GM19395 (cell line): ENCODE measurements at regions not wholly inside any gene's neighbourhood (a gene's known extent, or its start where the extent isn't known, plus 50 kb on each side); places are given as distances from the start of the nearest gene placed in this dataset.

ENCODE experiments used
- ATAC-seq: cut with Tn5 transposase; IDR thresholded peaks from one replicate; pipeline ENCODE4 v1.9.1; 2021; ENCODE audit warnings: mild to moderate bottlenecking, moderate library complexity; ENCODE audit not compliant: unreplicated experiment

DNA sequence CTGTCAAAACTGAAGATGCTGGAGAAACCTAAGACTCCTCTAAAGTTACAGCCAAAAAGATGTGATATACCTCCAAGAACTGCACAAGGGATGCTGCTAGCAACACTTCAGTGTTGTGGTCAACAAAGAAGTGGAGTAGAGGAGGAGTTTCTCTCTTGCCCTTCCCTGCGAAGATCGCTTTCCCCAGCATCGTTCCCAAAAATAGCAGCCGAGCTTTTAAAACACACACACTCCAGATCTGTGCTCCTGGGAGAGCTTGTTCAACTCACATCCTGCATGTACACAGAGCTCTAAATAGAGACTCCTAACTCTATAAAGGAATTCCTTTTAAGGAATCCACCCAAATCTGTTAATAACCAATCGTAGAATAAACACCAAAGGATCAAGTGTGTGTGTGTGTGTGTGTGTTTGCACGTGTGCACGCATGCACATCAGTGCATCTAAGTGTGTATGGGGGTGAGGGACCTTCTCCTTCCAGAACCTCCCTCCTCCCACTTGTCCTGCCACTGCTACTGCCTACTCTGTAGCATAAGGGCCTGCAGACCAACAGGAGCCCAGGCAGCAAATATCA, 58.5 kb downstream of the PSMG1 start:
- no peak for ATAC-seq

DNA sequence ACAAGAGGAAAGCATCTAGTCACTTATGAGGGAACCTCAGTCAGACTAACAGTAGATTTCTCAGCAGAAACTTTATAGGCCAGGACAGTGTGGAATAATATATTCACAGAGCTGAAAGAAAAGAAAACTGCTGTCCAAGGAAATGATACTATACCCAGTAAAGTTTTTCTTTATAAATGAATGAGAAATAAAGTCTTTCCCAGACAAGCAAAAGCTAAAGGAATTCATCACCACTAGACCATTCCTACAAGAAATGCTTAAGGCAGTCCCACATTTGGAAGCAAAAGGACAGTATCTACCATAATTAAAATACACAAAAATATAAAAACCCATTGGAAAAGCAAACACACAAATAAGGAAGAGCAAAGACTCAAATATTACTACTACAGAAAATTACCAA, 59.9 kb downstream of the PSMG1 start:
- no peak for ATAC-seq

DNA sequence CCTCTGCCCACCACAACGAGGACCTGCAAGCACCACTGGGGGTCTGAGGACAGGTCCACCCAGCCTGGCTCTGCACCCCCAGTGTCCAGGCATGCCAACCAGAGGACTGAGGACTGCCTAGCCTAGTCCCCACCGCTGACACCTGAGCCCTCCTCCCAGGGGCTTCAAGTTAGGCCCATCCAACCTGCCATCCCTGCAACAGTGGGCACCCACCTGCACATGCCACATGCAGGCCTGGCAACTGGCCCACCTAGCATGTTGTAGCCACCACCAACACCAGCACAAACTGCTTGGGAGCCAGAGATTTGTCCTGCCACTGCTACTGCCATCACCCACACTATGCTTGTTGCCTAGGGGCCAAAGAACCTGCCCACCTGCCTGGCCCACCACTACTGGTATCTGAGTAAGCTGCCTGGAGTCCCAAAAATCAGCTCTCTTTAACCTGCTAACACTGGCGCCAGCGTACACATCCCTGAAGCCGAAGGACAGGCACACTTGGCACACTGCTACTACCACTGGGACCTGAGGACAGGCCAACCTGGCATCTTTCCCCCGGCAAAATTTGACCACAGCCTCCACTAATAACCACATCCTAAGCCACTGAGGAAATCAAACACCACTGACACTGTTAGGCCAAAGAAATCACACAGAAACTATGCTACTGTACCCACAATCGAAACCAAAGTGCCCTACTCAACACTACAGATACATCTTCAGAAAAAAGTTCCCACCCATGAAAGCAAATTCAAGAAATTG, 61.5 kb downstream of the PSMG1 start:
- no peak for ATAC-seq

DNA sequence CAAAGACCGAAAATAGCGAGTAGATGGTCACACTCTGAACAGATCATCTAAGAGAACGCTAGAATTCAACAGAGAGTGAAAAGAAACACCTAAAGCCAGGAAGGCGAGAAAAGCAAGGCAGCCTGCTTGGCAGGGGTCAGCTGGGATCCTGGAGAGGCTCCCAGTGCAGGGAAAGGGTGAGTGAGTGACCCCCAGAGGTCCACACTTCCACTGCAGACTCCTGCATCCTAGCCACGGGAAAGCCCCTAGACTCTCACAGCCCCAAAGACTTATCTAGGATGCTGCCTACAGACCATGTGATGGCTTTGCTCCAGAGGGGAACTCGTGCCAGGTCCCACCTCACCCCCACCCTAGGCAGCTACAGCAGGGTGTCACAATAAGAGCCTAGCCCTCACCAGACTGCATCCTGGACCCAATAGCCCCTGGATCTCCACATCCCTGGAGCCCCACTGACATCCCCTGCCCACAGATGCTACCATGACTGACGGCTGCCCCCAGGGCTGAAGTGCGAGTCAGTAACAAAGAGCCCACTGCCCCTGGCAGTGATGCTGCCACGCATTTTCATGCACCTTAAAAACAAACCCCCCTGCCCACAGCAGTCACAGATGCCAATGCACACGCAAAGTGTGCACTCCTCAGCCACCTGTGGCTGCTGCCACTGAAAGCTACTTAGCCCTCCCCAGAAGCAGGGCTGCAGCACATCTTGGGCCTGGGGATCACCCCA, 62.2 kb downstream of the PSMG1 start:
- no peak for ATAC-seq

GRCh38 chr21:39119891-39120290, 63.4 kb downstream of the PSMG1 start:
- ATAC-seq = no peak

DNA sequence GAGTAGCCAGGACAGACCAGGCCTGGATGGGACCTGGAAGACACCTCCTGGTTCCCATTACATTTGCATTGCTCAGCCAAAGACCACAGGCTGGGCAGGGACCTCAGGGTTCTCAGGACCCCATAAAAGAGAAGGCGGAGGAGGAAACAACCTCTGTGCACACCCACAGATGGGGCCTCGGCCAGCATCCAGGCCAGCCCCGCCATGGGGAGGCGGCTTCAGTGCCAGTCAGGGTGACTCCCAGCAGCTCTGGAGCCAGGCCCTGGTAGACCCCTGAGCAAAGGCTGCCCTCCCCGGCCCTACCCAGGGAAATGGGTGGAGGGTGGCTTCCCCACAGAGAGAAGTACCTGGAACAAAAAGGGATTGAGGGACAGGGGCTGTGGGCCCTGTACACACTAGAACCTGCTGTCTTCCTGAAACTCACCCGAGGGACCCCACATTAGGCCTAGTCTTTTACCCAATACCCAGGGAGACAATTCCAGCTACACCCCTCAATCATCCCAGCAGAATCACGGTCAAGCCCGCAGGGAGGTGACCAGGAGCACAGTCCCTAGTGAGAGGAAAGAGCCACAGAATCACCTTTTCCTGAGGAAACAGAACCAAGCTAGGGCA, 64.5 kb downstream of the PSMG1 start:
- ATAC-seq = no peak

GRCh38 chr21:39118061-39118460, 65.2 kb downstream of the PSMG1 start:
- ATAC-seq = no peak

- no peak for ATAC-seq
Observed at GRCh38 chr21:39117440-39117970, 65.7 kb downstream of the PSMG1 start.

DNA sequence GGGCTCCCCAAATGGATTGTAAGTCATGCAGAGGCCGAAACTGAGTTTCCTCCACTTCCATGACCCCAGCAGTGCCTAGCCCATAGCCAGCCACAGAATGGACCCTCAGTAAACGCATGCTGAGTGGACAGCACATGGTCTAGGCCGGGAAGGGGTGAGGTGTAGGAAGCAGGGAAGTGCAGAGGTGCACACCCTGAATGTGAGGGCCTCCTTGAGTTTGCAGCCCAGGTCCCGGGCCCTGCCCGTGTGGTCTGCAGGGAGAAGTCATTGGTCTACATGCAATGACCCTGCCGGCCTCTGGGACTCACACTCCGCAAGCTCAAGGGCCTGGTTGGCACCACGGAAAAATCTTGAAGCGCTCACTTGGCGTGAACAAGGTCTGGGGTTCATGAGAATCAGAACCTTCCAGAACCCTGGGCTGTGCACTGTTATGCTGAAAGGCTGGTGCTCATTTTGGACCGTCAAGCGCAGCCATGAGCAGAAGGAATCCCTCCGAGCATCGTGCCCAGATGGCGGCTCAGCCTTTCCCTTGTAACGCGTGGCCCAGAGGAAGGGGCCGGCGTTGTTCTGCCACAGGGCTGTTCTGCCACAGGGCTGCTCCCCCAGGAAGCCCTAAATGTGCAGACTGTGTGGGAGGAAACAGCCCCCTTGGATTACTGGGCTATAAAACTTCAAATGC, 66.4 kb downstream of the PSMG1 start:
- ATAC-seq = no peak

- ATAC-seq = no peak
Observed at GRCh38 chr21:39115576-39116235, 67.5 kb downstream of the PSMG1 start.

DNA sequence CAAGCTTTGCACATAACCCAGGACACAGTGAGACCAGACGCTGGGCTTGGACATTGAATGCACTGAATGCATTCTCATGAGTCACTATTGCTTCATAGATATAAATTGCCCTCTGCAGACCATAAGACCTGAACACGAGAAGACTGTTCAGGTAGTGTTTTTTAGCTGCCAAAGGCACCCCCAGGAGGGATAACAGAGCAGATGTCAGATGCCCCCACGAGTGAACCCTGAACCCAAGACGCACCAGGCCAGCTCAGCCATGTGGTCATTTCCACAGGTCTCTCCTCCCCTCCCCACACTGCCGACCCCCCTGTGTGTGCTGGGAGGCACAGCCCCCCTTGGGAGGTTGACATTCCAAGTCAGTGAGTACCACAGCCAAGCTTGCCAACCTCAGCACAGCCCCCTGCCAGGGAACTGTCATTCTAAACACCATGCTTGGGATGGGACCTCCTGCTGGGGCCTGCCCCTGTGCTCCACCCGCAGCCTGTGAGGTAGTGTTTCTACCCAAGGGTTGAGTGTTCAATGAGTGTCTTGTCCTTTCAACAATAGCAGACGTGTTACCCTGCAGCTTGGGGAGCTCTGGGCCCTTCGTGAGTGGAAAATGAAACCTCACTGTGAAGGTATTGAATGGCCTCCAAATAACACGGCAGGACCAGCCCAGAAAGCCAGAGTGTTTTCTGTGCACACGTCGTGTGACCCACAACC, 68.2 kb downstream of the PSMG1 start:
- no peak for ATAC-seq

DNA sequence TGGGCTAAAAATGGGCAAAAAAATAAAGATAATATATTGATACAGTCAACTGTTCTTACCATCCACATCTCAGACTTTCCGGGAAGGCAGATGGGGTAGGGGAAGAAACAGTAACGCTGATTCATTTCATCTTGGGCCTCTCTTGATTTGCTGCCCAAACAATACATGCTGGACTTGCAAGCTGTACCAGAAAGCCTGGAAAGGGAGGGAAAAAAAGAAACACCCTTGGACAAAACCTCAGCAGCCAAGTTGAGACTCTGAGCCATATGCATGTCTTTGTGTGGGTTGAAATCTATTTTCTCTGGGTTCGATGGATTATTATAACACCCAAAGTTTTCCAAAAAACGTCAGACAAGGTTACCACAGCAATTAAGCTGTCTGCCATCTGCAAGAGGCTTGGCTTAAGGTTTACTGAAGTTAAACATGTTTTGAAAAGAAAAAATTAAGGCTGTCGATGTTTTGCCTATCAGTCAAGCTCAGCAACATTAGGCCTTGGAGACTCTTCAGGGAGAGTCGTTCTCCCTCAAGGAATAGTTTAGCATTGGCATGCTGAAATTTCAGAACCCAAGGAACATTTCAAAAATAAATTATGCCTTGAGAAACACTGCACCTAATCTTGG, 71.2 kb downstream of the PSMG1 start:
- ATAC-seq = no peak

DNA sequence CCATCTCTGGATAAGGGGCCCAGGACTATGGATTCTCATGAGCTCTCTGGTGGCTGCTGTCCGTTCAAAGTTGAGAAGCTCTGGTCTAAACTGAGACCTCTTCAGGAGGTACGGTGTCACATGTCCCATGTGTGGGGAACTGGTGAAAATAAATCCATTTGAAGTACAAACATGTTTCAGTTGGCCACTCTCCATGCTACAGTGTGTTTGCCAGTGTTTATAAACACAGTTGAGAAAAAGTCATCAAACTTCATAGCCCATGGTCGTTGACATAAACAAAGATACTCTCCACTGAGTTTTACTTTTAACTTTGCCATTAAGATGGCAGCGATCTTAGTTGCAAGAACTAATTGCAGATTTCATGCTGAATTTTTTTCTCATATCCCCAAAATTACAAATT, 72.8 kb downstream of the PSMG1 start:
- ATAC-seq = no peak

GRCh38 chr21:39109596-39110210, 73.5 kb downstream of the PSMG1 start:
- ATAC-seq = no peak

- no peak for ATAC-seq
Observed at GRCh38 chr21:39109163-39109530, 74.1 kb downstream of the PSMG1 start.

DNA sequence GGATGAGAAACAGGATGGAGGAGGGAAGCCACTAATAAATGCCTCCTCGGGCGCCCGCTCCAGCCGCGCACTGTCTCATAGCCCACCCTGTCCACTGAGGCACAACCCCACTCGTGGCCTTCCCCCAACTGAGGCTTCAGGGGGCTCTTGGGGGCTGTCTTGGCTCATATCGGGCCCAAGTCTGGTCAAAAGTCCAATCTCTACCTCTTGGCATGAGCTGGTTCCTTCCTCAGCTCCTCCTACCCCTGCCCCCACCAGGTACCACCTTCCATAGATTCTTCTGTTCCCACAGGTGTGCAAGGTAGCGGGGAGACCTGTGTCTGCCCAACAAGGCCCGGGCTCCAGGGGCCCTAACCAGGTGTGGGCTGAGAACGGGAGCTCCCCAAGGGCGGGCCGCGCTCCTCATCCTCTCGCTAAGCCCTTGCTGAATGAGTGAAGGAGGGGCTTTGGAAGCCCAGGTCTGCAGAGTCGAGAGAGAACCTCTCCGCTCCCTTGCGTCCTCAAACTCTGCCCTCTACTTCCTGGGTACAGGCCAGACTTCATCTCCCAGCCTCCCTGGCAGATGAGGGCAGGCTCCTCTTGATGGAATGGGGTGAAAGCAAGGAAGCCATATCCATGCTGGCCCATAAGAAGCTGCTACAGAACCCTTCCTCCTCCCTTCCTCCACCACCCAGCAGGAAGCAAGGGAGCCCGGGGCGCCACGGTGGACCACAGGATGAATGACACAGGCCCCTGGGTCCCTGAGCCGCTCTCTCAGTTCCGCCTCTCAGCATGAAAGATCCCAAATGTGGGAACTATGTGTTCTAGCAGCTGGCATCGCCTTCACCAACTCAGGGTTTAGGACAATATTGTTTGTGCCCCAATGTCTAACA, 74.7 kb downstream of the PSMG1 start:
- ATAC-seq = no peak

DNA sequence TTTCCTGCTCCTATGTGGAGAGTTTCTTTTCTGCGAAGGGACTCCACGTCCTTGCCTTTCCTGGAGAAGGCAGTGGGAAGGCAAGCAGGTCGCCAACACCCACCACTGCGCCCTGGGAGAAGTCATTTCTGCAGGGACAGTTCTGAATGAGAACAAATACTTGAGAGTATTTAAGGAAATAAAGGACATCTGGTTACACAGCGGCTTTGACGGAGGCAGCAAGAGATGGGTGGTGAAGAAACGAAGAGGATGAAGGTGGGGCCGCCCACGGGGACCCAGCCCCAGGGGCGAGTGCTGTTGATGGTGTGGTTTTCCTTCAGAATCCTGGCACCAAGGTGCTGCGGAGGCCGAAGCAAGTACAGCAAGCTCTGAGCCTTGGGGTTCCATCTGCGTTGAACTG, 75.5 kb downstream of the PSMG1 start:
- ATAC-seq = no peak

DNA sequence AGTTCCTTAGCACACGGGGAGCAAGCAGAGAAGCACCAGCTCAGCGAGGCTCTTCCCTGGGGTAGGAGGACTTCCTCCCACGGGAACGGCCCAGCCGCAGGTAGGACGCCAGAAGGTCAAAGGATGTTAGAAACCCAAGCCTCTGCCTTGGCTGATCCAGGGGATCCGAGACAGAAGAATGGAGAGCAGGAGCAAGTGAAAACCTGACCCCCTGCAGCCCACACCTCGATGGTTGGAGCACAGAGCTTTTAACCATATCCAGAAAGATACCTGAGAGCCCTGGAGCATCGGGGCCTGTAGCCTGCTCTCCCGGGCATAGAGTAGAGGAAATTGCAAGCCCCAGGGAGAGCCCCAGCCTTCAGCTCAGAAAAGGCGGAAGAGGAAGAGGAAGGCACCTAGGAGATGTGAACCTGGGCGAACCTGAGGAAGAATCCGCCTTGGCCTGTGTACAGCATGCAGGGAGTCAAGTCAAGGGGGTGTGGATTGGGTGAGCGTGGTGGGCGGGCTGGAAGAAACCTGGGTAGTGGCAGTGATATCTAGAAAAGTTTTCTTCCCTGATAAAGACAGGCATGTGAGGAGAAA, 76.3 kb downstream of the PSMG1 start:
- no peak for ATAC-seq
